Inflammatory macrophage (primary cell): ENCODE measurements at regions not wholly inside any gene's neighbourhood (a gene's known extent, or its start where the extent isn't known, plus 50 kb on each side); places are given as distances from the start of the nearest gene placed in this dataset.

Experiments used
- DNase-seq, 2 donors: peaks; one replicate each; pipeline ENCODE4 v3.0.0-alpha.2; 2020 to 2022

DNA sequence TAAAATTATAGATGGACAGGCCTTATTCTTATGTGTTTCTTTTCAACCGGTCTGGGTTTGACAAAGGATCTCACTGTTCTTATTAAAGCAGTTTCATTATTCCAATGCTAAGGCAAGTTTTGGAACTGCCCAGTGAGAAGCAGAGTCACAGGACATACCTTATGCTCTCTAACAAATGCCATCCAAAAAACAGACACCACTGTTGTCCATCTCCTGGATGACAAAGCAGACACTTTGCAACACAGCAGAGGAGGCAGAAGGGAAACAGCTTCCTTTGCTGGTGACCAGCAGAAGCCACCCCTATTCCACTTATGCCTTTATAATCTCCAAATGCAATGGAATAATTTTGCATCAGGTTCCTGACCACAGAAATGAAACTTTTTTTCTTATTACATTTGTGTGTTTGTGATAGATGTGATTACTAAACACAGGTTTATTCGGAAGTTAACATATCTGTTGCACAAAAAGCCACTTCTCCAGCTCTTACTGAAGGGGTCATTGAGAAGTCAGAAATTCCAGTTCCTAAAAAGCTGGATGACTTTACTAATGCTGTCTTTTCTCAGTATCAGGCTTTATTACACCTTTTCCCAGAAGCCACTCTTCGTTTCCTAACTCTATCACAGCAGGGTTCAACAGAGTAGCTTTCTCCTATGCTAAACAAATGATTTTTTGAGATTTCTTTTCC lies 115.6 kb downstream of the BTG1 start:
- DNase-seq, result peak; percentile 61 to 85

GRCh38 chr12:92029136-92029535 lies 116.5 kb downstream of the BTG1 start:
- no peak for DNase-seq

DNA sequence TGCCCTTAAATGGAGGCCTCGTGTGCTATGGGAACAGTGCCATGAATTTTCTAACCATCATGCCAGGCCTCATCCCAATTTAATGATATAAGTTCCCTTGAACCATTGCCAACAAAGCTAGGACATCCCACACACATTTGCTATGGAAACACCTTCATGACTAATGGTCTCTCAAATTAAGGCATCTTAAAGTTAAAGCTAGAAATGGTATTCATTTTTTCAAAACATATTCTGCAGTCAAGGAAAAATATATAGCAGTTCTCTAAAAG lies 117.3 kb downstream of the BTG1 start:
- DNase-seq, result no peak

- DNase-seq, result no peak
Observed at GRCh38 chr12:92027701-92028440, 117.8 kb downstream of the BTG1 start.

- no peak for DNase-seq
Observed at GRCh38 chr12:92027243-92027642, 118.4 kb downstream of the BTG1 start.

- peak in 1 of 2 donors; percentile 7 for DNase-seq
Observed at GRCh38 chr12:92025462-92026207, 120.0 kb downstream of the BTG1 start.

GRCh38 chr12:92022093-92022492 lies 123.6 kb downstream of the BTG1 start:
- DNase-seq, result no peak

- DNase-seq, result no peak
Observed at GRCh38 chr12:92021666-92022035, 124.0 kb downstream of the BTG1 start.

- DNase-seq, result no peak
Observed at GRCh38 chr12:92020983-92021665, 124.5 kb downstream of the BTG1 start.

- DNase-seq, result no peak
Observed at GRCh38 chr12:92019491-92020277, 126.0 kb downstream of the BTG1 start.

DNA sequence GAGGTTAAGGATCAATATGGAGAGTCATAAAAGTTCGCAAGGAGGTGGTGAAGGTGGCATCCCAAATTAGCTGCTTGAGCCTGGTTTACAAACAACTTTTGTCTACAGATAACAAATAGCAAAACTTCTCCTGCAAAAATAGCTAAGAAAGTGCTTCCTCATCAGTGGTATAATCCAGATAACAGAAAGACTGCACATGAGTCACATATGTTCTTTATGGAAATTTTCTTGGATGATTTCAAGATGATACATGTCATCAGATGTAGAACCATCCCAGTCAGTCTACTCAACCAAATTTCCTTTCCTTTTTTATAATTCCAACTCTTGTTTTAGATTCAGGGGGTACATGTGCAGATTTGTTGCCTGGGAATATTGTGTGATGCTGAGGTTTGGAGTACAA lies 133.0 kb downstream of the BTG1 start:
- no peak for DNase-seq

- DNase-seq, result no peak
Observed at GRCh38 chr12:92010853-92011701, 134.6 kb downstream of the BTG1 start.

DNA sequence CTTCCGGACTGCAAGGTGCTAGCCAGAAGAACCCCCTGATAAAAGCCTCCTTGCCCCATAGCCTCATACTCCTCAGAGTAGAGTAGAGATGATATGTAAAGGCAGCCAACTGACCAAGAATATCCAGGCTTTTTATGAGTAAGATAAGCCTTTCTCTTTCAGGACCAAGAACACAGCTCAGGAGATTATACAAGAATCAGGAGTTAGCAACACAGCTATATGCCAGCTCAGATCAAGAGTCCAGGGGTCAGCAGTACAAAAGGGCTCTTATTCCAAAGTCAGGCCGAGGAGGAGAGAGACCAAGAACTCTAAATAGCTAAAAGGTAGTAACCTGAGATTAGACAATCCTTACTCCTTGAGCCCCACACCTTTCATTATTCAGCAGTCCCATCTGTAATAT lies 135.3 kb downstream of the BTG1 start:
- DNase-seq, result no peak

GRCh38 chr12:92008345-92008744 lies 137.3 kb downstream of the BTG1 start:
- no peak for DNase-seq

DNA sequence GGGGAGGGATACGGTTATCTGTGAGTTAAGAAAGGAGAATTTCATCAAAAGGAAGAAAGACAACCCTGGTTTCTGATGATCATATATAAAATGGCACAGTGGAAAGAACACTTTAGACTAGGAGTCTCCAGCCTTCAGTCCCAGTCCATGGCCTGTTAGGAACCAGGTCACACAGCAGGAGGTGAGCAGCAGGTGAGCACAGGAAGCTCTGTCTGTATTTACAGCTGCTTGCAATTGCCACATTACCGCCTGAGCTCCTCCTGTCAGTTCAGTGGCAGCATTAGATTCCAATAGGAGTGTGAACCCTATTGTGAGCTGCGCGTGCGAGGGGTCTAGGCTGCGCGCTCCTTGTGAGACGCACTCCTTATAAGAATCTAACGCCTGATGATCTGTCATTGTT lies 137.9 kb downstream of the BTG1 start:
- DNase-seq, result no peak

DNA sequence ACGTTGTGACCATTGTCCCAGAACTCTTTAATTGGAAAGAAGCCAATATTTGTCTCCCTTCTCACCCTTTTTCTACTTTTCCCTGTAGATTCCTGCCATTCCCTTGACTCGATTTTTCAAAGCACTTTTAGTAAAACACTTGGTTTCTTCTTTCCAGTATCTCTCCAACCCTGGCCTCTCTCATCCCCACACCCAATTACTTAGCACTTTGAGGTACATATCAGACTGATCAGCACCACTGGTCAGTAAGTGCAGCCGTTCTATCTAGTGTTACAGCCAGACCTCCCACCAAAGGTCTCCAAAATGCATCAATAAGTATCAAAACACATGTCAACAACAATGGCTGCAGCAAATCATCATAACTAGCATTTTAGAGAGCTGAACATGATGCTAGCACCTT lies 141.9 kb downstream of the BTG1 start:
- no peak for DNase-seq

- DNase-seq, result no peak
Observed at GRCh38 chr12:92002673-92003382, 142.8 kb downstream of the BTG1 start.

- DNase-seq, result no peak
Observed at GRCh38 chr12:92002195-92002649, 143.4 kb downstream of the BTG1 start.

- DNase-seq, result no peak
Observed at GRCh38 chr12:92000597-92000996, 145.0 kb downstream of the BTG1 start.

- DNase-seq, result no peak
Observed at GRCh38 chr12:91999823-92000222, 145.8 kb downstream of the BTG1 start.

- DNase-seq, result no peak
Observed at GRCh38 chr12:91998316-91998715, 147.3 kb downstream of the BTG1 start.
